ENCODE measurements at regions not wholly inside any gene's neighbourhood (a gene's known extent, or its start where the extent isn't known, plus 50 kb on each side); places are given as distances from the start of the nearest gene placed in this dataset.

- Histone ChIP-seq H3K9me3 (ENCODE audit: control insufficient read depth in 4 of 4, insufficient read depth in 3 of 4, low read length in 3 of 4) (no peaks in the 10 kb centered on the region), H3K27me3 (ENCODE audit: control insufficient read depth in 3 of 3, insufficient read depth in 3 of 3, low read length in 2 of 3) (no peaks in the 10 kb centered on the region), H3K4me3 (no peak overlapping the region), H3K9ac (ENCODE audit: insufficient read depth in 1 of 2, low read length in 2 of 2) (no peak overlapping the region), H3K4me1 (ENCODE audit: control insufficient read depth in 5 of 5, insufficient read depth in 5 of 5, low read length in 5 of 5) (no peaks in the 10 kb centered on the region), H3K27ac (ENCODE audit: low read depth in 1 of 2, low read length in 1 of 2) (no peak overlapping the region), H3K36me3 (ENCODE audit: control insufficient read depth in 4 of 4, insufficient read depth in 4 of 4, low read length in 4 of 4) (no peaks in the 10 kb centered on the region)
- DNase-seq: no peak
- TF ChIP-seq, protein P1, sequence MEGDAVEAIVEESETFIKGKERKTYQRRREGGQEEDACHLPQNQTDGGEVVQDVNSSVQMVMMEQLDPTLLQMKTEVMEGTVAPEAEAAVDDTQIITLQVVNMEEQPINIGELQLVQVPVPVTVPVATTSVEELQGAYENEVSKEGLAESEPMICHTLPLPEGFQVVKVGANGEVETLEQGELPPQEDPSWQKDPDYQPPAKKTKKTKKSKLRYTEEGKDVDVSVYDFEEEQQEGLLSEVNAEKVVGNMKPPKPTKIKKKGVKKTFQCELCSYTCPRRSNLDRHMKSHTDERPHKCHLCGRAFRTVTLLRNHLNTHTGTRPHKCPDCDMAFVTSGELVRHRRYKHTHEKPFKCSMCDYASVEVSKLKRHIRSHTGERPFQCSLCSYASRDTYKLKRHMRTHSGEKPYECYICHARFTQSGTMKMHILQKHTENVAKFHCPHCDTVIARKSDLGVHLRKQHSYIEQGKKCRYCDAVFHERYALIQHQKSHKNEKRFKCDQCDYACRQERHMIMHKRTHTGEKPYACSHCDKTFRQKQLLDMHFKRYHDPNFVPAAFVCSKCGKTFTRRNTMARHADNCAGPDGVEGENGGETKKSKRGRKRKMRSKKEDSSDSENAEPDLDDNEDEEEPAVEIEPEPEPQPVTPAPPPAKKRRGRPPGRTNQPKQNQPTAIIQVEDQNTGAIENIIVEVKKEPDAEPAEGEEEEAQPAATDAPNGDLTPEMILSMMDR (IDR thresholded peaks at IDR 0.05; ENCODE audit: control extremely low read depth, extremely low read depth): no peak
- ATAC-seq (ENCODE audit: insufficient read depth, low FRiP score): no peak
- WGBS, 2 donors: 97% methylated on average over 1 of the region's 1 CpG
These were observed 470.5 kb downstream of the GRXCR1 start for GRCh38 chr4:43362875-43363636.

DNA sequence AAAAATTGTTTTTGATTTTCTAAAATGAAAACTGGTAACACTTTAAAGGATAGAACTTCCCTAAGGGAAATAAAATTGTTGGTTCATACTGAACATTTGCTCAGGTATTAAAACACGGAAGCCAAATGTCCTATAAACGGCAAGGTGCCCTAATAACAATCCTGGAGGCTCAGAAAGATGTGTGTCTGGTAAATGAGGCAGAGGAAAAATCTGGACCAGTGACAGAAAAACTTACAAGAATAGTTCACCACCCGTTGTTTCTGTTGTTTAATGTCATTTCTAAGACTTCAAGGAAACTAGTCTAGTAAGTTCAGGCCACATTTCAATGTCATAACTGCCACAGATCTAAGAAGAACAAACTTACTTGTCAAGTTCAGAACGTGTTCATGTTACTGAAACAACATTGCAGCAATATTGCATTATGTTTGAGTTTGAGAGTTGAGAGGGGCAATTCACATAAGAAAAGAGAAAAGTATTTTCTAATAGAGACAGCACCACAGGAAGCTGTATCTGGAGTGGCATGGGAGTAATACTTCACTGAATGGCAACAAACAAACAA, 476.6 kb downstream of the GRXCR1 start:
- no peaks in the 10 kb centered on the region for H3K27me3 ChIP-seq (ENCODE audit: control insufficient read depth in 3 of 3, insufficient read depth in 3 of 3, low read length in 2 of 3)
- no peaks in the 10 kb centered on the region for H3K36me3 ChIP-seq (ENCODE audit: control insufficient read depth in 4 of 4, insufficient read depth in 4 of 4, low read length in 4 of 4)
- H3K9ac ChIP-seq (ENCODE audit: insufficient read depth in 1 of 2, low read length in 2 of 2): no peak overlapping the region
- no peaks in the 10 kb centered on the region for H3K4me1 ChIP-seq (ENCODE audit: control insufficient read depth in 5 of 5, insufficient read depth in 5 of 5, low read length in 5 of 5)
- TF ChIP-seq, protein P1 (IDR thresholded peaks at IDR 0.05; ENCODE audit: control extremely low read depth, extremely low read depth): no peak
- H3K9me3 ChIP-seq (ENCODE audit: control insufficient read depth in 4 of 4, insufficient read depth in 3 of 4, low read length in 3 of 4): peaks cover 0 to 2% (median 0%) of the 10 kb centered on the region in 4 donors
- 58 to 62% methylated on average over 4 of the region's 4 CpGs for WGBS, 2 donors
- DNase-seq (peak in 2 of 3 donors; percentile 2 to 22), ATAC-seq (ENCODE audit: insufficient read depth, low FRiP score) (no peak)
- H3K4me3 ChIP-seq: no peak overlapping the region
- H3K27ac ChIP-seq (ENCODE audit: low read depth in 1 of 2, low read length in 1 of 2): no peak overlapping the region

DNA sequence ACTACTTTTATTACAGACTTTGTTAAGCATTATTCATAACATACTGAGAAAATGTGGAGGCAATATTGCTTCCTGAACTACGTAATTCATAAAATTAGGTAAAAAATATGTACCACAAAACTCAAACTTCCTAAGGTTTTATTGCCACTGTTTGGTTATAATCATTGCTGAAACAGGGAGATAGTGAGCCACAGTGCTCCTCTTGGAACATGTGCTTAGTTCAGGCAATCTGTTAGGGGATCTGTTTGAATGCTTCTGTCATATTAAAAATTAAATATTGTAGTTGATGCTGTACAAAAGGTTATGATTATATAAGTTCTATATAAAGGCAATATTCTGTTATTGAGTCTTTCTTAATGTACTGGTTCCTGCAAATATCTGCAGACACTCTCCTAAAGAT, 480.7 kb downstream of the GRXCR1 start:
- Histone ChIP-seq H3K9ac (ENCODE audit: insufficient read depth in 1 of 2, low read length in 2 of 2) (no peak overlapping the region), H3K4me3 (no peak overlapping the region), H3K27ac (ENCODE audit: low read depth in 1 of 2, low read length in 1 of 2) (no peak overlapping the region), H3K27me3 (ENCODE audit: control insufficient read depth in 3 of 3, insufficient read depth in 3 of 3, low read length in 2 of 3) (no peaks in the 10 kb centered on the region), H3K36me3 (ENCODE audit: control insufficient read depth in 4 of 4, insufficient read depth in 4 of 4, low read length in 4 of 4) (no peaks in the 10 kb centered on the region), H3K9me3 (ENCODE audit: control insufficient read depth in 4 of 4, insufficient read depth in 3 of 4, low read length in 3 of 4) (peaks cover 0 to 4% (median 0%) of the 10 kb centered on the region in 4 donors), H3K4me1 (ENCODE audit: control insufficient read depth in 5 of 5, insufficient read depth in 5 of 5, low read length in 5 of 5) (no peaks in the 10 kb centered on the region)
- DNase-seq: no peak
- 80 to 92% methylated on average over 1 of the region's 1 CpG for WGBS, 2 donors
- TF ChIP-seq, protein P1 (IDR thresholded peaks at IDR 0.05; ENCODE audit: control extremely low read depth, extremely low read depth): no peak
- no peak for ATAC-seq (ENCODE audit: insufficient read depth, low FRiP score)

All from lung (tissue), 11 donors.